ENCODE measurements at regions not wholly inside any gene's neighbourhood (a gene's known extent, or its start where the extent isn't known, plus 50 kb on each side); places are given as distances from the start of the nearest gene placed in this dataset.

- Histone ChIP-seq H3K27ac (no peak overlapping the region), H3K9me3 (no peaks in the 10 kb centered on the region), H3K4me1 (peaks cover 0 to 11% (median 8%) of the 10 kb centered on the region in 4 donors), H3K4me3 (no peak overlapping the region), H3K27me3 (no peaks in the 10 kb centered on the region), H3K36me3 (no peaks in the 10 kb centered on the region)
- DNase-seq: no peak
- WGBS, 2 donors: 75 to 80% methylated on average over 9 of the region's 9 CpGs
- ATAC-seq (ENCODE audit: low FRiP score in 2 of 2): no peak
- no peak for TF ChIP-seq CTCF (IDR thresholded peaks at IDR 0.05)
- TF ChIP-seq POLR2AphosphoS5 (IDR thresholded peaks at IDR 0.05): no peak
- TF ChIP-seq EP300 (IDR thresholded peaks at IDR 0.05): no peak
- TF ChIP-seq POLR2A (IDR thresholded peaks at IDR 0.05): no peak
Observed at GRCh38 chr2:71830497-71831192, 317.0 kb downstream of the CYP26B1 start.

GRCh38 chr2:71829008-71829407 lies 318.7 kb downstream of the CYP26B1 start:
- no peak overlapping the region for H3K27ac ChIP-seq
- 88 to 97% methylated on average over 6 of the region's 6 CpGs for WGBS, 2 donors
- no peak for TF ChIP-seq POLR2AphosphoS5 (IDR thresholded peaks at IDR 0.05)
- TF ChIP-seq CTCF (IDR thresholded peaks at IDR 0.05): no peak
- no peak for TF ChIP-seq EP300 (IDR thresholded peaks at IDR 0.05)
- no peak for TF ChIP-seq POLR2A (IDR thresholded peaks at IDR 0.05)
- ATAC-seq (ENCODE audit: low FRiP score in 2 of 2) (no peak), DNase-seq (no peak)
- H3K9me3 ChIP-seq: no peaks in the 10 kb centered on the region
- H3K36me3 ChIP-seq: no peaks in the 10 kb centered on the region
- peaks cover 0 to 11% (median 8%) of the 10 kb centered on the region in 4 donors for H3K4me1 ChIP-seq
- H3K4me3 ChIP-seq: no peak overlapping the region
- H3K27me3 ChIP-seq: no peaks in the 10 kb centered on the region

GRCh38 chr2:71827973-71828372 lies 319.7 kb downstream of the CYP26B1 start:
- Histone ChIP-seq H3K9me3 (no peaks in the 10 kb centered on the region), H3K27me3 (no peaks in the 10 kb centered on the region), H3K36me3 (no peaks in the 10 kb centered on the region), H3K27ac (no peak overlapping the region), H3K4me3 (no peak overlapping the region), H3K4me1 (peaks cover 0 to 11% (median 8%) of the 10 kb centered on the region in 4 donors)
- no peak for DNase-seq
- TF ChIP-seq POLR2A (IDR thresholded peaks at IDR 0.05) (no peak), POLR2AphosphoS5 (IDR thresholded peaks at IDR 0.05) (no peak), CTCF (IDR thresholded peaks at IDR 0.05) (no peak), EP300 (IDR thresholded peaks at IDR 0.05) (no peak)
- WGBS, 2 donors: 91 to 93% methylated on average over 7 of the region's 7 CpGs
- ATAC-seq (ENCODE audit: low FRiP score in 2 of 2): peak in 1 of 2 donors; percentile 45

GRCh38 chr2:71827524-71827901 lies 320.1 kb downstream of the CYP26B1 start:
- DNase-seq (no peak), ATAC-seq (ENCODE audit: low FRiP score in 2 of 2) (no peak)

More at GRCh38 chr2:71827524-71827901, 320.1 kb downstream of the CYP26B1 start:
- Histone ChIP-seq H3K36me3 (no peaks in the 10 kb centered on the region), H3K4me3 (no peak overlapping the region), H3K9me3 (no peaks in the 10 kb centered on the region), H3K4me1 (peaks cover 0 to 11% (median 8%) of the 10 kb centered on the region in 4 donors), H3K27ac (no peak overlapping the region), H3K27me3 (no peaks in the 10 kb centered on the region)
- 87 to 91% methylated on average over 4 to 6 of the region's 6 CpGs for WGBS, 2 donors
- no peak for TF ChIP-seq EP300 (IDR thresholded peaks at IDR 0.05)
- TF ChIP-seq POLR2AphosphoS5 (IDR thresholded peaks at IDR 0.05): no peak
- TF ChIP-seq CTCF (IDR thresholded peaks at IDR 0.05): no peak
- TF ChIP-seq POLR2A (IDR thresholded peaks at IDR 0.05): no peak
